ENCODE measurements at regions not wholly inside any gene's neighbourhood (a gene's known extent, or its start where the extent isn't known, plus 50 kb on each side); places are given as distances from the start of the nearest gene placed in this dataset.

GRCh38 chr11:19336331-19336730 is 95.6 kb upstream of the E2F8 start:
- no peak for DNase-seq (ENCODE audit: low read depth in 1 of 2, low spot score in 1 of 2)
- H3K27ac ChIP-seq (replicated peaks), result no peak overlapping the region
- H3K27me3 ChIP-seq (ENCODE audit: insufficient read depth, poor library complexity, severe bottlenecking), result peaks cover 14% of the 10 kb centered on the region
- no peak for TF ChIP-seq CTCF (IDR thresholded peaks at IDR 0.05; ENCODE audit: insufficient read depth, low read length)
- no peak for TF ChIP-seq GABPA (IDR thresholded peaks at IDR 0.05; ENCODE audit: low read depth)
- no peak overlapping the region for H3K4me3 ChIP-seq (replicated peaks; ENCODE audit: insufficient read depth, low read length)

GRCh38 chr11:19332476-19332875 is 91.7 kb upstream of the E2F8 start:
- no peak overlapping the region for H3K27ac ChIP-seq (replicated peaks)
- TF ChIP-seq CTCF (IDR thresholded peaks at IDR 0.05; ENCODE audit: insufficient read depth, low read length), result no peak
- no peak for TF ChIP-seq SPI1 (IDR thresholded peaks at IDR 0.05; ENCODE audit: borderline replicate concordance, low read depth)
- no peak for TF ChIP-seq GABPA (IDR thresholded peaks at IDR 0.05; ENCODE audit: low read depth)

GRCh38 chr11:19330416-19330815 is 89.7 kb upstream of the E2F8 start:
- DNase-seq (ENCODE audit: low read depth in 1 of 2, low spot score in 1 of 2), result no peak
- Histone ChIP-seq H3K27me3 (ENCODE audit: insufficient read depth, poor library complexity, severe bottlenecking) (peaks cover 2% of the 10 kb centered on the region), H3K27ac (replicated peaks) (no peak overlapping the region), H3K4me3 (replicated peaks; ENCODE audit: insufficient read depth, low read length) (no peak overlapping the region)
- TF ChIP-seq REST (IDR thresholded peaks at IDR 0.05; ENCODE audit: insufficient replicate concordance, low read depth) (no peak), SPI1 (IDR thresholded peaks at IDR 0.05; ENCODE audit: borderline replicate concordance, low read depth) (no peak), CTCF (IDR thresholded peaks at IDR 0.05; ENCODE audit: insufficient read depth, low read length) (no peak), POLR2AphosphoS5 (IDR thresholded peaks at IDR 0.05; ENCODE audit: low read depth) (no peak), GABPA (IDR thresholded peaks at IDR 0.05; ENCODE audit: low read depth) (no peak)

More at GRCh38 chr11:19332476-19332875, 91.7 kb upstream of the E2F8 start:
- DNase-seq (ENCODE audit: low read depth in 1 of 2, low spot score in 1 of 2), result no peak
- Histone ChIP-seq H3K27me3 (ENCODE audit: insufficient read depth, poor library complexity, severe bottlenecking) (peaks cover 4% of the 10 kb centered on the region), H3K4me3 (replicated peaks; ENCODE audit: insufficient read depth, low read length) (no peak overlapping the region)

GRCh38 chr11:19329970-19330369 is 89.2 kb upstream of the E2F8 start:
- Histone ChIP-seq H3K4me3 (replicated peaks; ENCODE audit: insufficient read depth, low read length) (no peak overlapping the region), H3K27ac (replicated peaks) (no peak overlapping the region), H3K27me3 (ENCODE audit: insufficient read depth, poor library complexity, severe bottlenecking) (peaks cover 2% of the 10 kb centered on the region)
- no peak for DNase-seq (ENCODE audit: low read depth in 1 of 2, low spot score in 1 of 2)
- no peak for TF ChIP-seq REST (IDR thresholded peaks at IDR 0.05; ENCODE audit: insufficient replicate concordance, low read depth)

Data from HL-60 (cell line).